K562 (cell line): ENCODE measurements at regions not wholly inside any gene's neighbourhood (a gene's known extent, or its start where the extent isn't known, plus 50 kb on each side); places are given as distances from the start of the nearest gene placed in this dataset.

Source experiments
- CTCF ChIP-seq, 3 experiments: IDR thresholded peaks in 2 of 3; conservative IDR thresholded peaks in 1 of 3; 2 replicates each; pipeline ENCODE4 v1.5.1; 2011 to 2012; ENCODE audit warnings: low read length in 3 of 3, mild to moderate bottlenecking in 3 of 3, control low read depth in 2 of 3, improper control_type of control experiment in 1 of 3, inconsistent platforms in 1 of 3, low read depth in 1 of 3, mixed read lengths in 1 of 3, moderate library complexity in 1 of 3; ENCODE audit not compliant: insufficient read depth in 2 of 3
- ELF1 ChIP-seq: fragments of 200-800 bp; sonication (Bioruptor generic); IDR thresholded peaks from 2 replicates; pipeline ENCODE4 v1.6.1; 2016; ENCODE audit warnings: missing genetic modification characterization, missing compliant biosample characterization
- POLR2A ChIP-seq: fragments of 450-650 bp; conservative IDR thresholded peaks from 2 replicates; pipeline ENCODE4 v1.6.1; 2016
- SAP30 ChIP-seq: fragments of 200-600 bp; sonication (generic); IDR thresholded peaks from 2 replicates; pipeline ENCODE4 v1.6.1; 2012; ENCODE audit warnings: borderline replicate concordance, low read depth, mild to moderate bottlenecking, moderate library complexity, low read length, control low read depth, inconsistent platforms; ENCODE audit not compliant: insufficient read depth, poor library complexity, severe bottlenecking
- TAF1 ChIP-seq: IDR thresholded peaks from 2 replicates; pipeline ENCODE4 v1.6.1; 2011; ENCODE audit warnings: mild to moderate bottlenecking, low read length, moderate library complexity; ENCODE audit not compliant: insufficient read depth, control insufficient read depth, severe bottlenecking; ENCODE audit errors: extremely low read depth
- VEZF1 ChIP-seq: fragments of 200-800 bp; sonication (Bioruptor generic); IDR thresholded peaks from 2 replicates; pipeline ENCODE4 v1.6.1; 2017; ENCODE audit warnings: missing genetic modification characterization, missing compliant biosample characterization
- ZBTB40 ChIP-seq, 2 experiments: fragments of 450-650 bp in 1 of 2; sonication (generic) in 1 of 2; formaldehyde crosslinking in 1 of 2; IDR thresholded peaks; 2 replicates each; pipeline versions ENCODE4 v1.7.1 to v1.9.0; 2016 to 2022; ENCODE audit warnings: inconsistent platforms in 1 of 2, mild to moderate bottlenecking in 1 of 2, missing genetic modification reagents in 1 of 2

DNA sequence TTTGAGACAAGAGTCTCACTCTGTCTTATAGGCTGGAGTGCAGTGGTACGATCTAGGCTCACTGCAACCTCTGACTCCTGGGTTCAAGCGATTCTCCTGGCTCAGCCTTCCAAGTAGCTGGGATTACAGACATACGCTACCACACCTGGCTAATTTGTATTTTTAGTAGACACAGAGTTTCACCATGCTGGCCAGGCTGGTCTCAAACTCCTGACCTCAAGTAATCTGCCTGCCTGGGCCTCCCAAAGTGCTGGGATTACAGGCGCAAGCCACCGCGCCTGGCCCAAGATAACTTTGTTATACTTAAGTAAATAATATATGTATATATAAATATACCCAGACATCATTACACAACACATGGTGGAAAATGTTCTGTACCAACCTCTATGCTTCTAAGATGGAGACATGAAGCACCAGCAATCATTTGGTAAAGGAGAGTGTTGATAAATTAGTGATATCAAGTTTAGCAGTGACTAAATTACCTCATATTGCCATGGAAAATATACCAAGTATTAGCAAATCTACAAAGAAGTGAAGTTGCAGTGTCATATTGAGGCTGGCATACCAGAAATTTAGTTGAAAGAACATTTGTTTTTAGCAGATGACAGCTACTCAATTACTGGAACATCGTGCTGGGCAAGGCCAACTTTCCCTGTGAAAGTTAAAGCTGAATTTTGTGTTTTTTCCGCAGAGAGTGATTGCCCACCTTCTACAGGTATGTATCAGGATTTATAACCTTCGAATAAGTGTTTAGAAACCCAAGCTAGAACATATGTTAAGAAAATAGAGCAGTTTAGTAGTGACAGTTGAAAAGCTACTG lies 177.7 kb downstream of the MYCN start:
- TF ChIP-seq ZBTB40 (IDR thresholded peaks at IDR 0.05): no peak
- no peak for TF ChIP-seq ZBTB40 (CRISPR knock-in tag; IDR thresholded peaks at IDR 0.05)
- no peak for TF ChIP-seq CTCF (IDR thresholded peaks at IDR 0.05 in 2 of 3, conservative IDR thresholded peaks at IDR 0.05 in 1 of 3; ENCODE audit: insufficient read depth in 2 of 3, low read depth in 1 of 3, low read length in 3 of 3)
- no peak for TF ChIP-seq VEZF1
- TF ChIP-seq SAP30: no peak
- no peak for TF ChIP-seq ELF1 (tag)
- TF ChIP-seq POLR2A: no peak
- TF ChIP-seq TAF1: no peak
